Keratinocyte (primary cell): ENCODE measurements at regions not wholly inside any gene's neighbourhood (a gene's known extent, or its start where the extent isn't known, plus 50 kb on each side); places are given as distances from the start of the nearest gene placed in this dataset.
"Not testable (repeated sequence)": the region's sequence is repeated elsewhere in the genome, so short reads cannot be mapped to it uniquely, and the experiment has no call there.

Experiments used
- DNase-seq: peaks from one replicate; pipeline ENCODE4 v3.0.0-alpha.2; 2011; ENCODE audit warnings: low read depth, missing footprints, low spot score
- FAIRE-seq: peaks from 2 replicates; lab custom pipeline; 2011; peaks lifted over from hg19 to GRCh38; lab: Jason Lieb, UNC
- H2AFZ ChIP-seq: 2 replicates; pipeline ENCODE4 v1.6.0; 2012; ENCODE audit warnings: low read length, control low read depth, inconsistent platforms; ENCODE audit not compliant: control insufficient read depth
- H3K27ac ChIP-seq: 2 replicates; pipeline ENCODE4 v1.5.1; 2011; ENCODE audit warnings: low read length; ENCODE audit not compliant: control insufficient read depth, insufficient read depth
- H3K27me3 ChIP-seq: 3 replicates; pipeline ENCODE4 v1.6.0; 2011; ENCODE audit warnings: low read length; ENCODE audit not compliant: control insufficient read depth, insufficient read depth; ENCODE audit errors: extremely low read depth
- H3K36me3 ChIP-seq, 2 experiments: 2 replicates in 1 of 2; 3 replicates in 1 of 2; pipeline ENCODE4 v1.5.1; 2011; ENCODE audit warnings: low read length in 2 of 2, mild to moderate bottlenecking in 1 of 2; ENCODE audit not compliant: control insufficient read depth in 2 of 2, insufficient read depth in 2 of 2; ENCODE audit errors: extremely low read depth in 1 of 2
- H3K4me1 ChIP-seq: 3 replicates; pipeline ENCODE4 v1.5.1; 2011; ENCODE audit warnings: low read length; ENCODE audit not compliant: control insufficient read depth, insufficient read depth; ENCODE audit errors: extremely low read depth
- H3K4me2 ChIP-seq: 3 replicates; pipeline ENCODE4 v1.6.0; 2011; ENCODE audit warnings: low read depth, low read length; ENCODE audit not compliant: control insufficient read depth, insufficient read depth; ENCODE audit errors: extremely low read depth
- H3K4me3 ChIP-seq, 3 experiments: fragments of 200-600 bp in 1 of 3; sonication (generic) in 1 of 3; 2 replicates in 2 of 3; 3 replicates in 1 of 3; pipeline ENCODE4 v1.5.1; 2011 to 2016; ENCODE audit warnings: low read length in 3 of 3, mild to moderate bottlenecking in 3 of 3, control low read depth in 2 of 3, inconsistent platforms in 1 of 3, low read depth in 1 of 3, mixed read lengths in 1 of 3, mixed run types in 1 of 3, moderate library complexity in 1 of 3; ENCODE audit not compliant: control insufficient read depth in 2 of 3, insufficient read depth in 2 of 3; ENCODE audit errors: extremely low read depth in 1 of 3
- H3K79me2 ChIP-seq: 2 replicates; pipeline ENCODE4 v1.6.0; 2012; ENCODE audit warnings: low read length; ENCODE audit not compliant: control insufficient read depth, insufficient read depth
- H3K9ac ChIP-seq: 3 replicates; pipeline ENCODE4 v1.6.0; 2011; ENCODE audit warnings: low read length; ENCODE audit not compliant: control insufficient read depth, insufficient read depth; ENCODE audit errors: extremely low read depth
- H3K9me1 ChIP-seq: 3 replicates; pipeline ENCODE4 v1.6.0; 2011; ENCODE audit warnings: low read length; ENCODE audit not compliant: control insufficient read depth, insufficient read depth; ENCODE audit errors: extremely low read depth
- H3K9me3 ChIP-seq: 2 replicates; pipeline ENCODE4 v1.5.1; 2012; ENCODE audit warnings: low read depth, low read length; ENCODE audit not compliant: control insufficient read depth
- H4K20me1 ChIP-seq: 3 replicates; pipeline ENCODE4 v1.6.0; 2011; ENCODE audit warnings: low read length; ENCODE audit not compliant: control insufficient read depth, insufficient read depth; ENCODE audit errors: extremely low read depth
- EZH2 ChIP-seq: IDR thresholded peaks from one replicate; pipeline ENCODE4 v1.6.1; 2012; ENCODE audit warnings: inconsistent platforms, mild to moderate bottlenecking, low read length, moderate library complexity
- dilution Hi-C: fragments of 300-500 bp; cut with MboI; formaldehyde crosslinking; loops from one replicate; pipeline ENCODE4 v1.7.0; 2020; ENCODE audit warnings: low sequenced_read_pairs; ENCODE audit not compliant: extremely low pct_ligation_motif_present
- TF ChIP-seq, protein P1 (sequence below), 3 experiments: IDR thresholded peaks in 1 of 3; conservative IDR thresholded peaks in 1 of 3; optimal IDR thresholded peaks in 1 of 3; 2 replicates in 2 of 3; 3 replicates in 1 of 3; pipeline versions ENCODE3 to v1.5.1; 2011; ENCODE audit warnings: low read length in 3 of 3, mild to moderate bottlenecking in 3 of 3, moderate library complexity in 2 of 3, control low read depth in 1 of 3, inconsistent platforms in 1 of 3; ENCODE audit not compliant: insufficient read depth in 2 of 3; ENCODE audit errors: extremely low read depth in 1 of 3

DNA sequence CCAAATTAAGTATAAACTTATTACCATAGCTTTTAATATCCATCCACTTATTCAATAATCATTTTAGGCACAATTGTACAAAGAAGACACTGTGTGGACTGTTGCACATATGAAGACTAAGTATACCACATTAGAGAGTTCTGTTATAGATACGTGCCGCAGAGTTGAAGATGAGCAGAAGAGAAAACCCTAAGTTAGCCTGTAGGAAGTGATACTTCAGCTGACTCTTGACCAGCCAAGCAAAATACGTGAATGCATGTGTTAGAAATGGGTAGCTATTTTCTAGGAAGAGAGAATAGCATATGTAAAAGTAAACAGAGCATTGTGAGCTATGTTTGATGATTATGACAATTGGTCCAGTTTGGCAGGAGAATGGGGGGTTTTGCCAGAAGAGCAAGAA, 272.0 kb upstream of the ATP11B start:
- Histone ChIP-seq H3K4me3 (no peak overlapping the region), H3K36me3 (no peaks in the 10 kb centered on the region), H4K20me1 (no peaks in the 10 kb centered on the region), H2AFZ (no peak overlapping the region), H3K79me2 (no peaks in the 10 kb centered on the region), H3K27me3 (no peaks in the 10 kb centered on the region), H3K4me1 (peaks cover 7% of the 10 kb centered on the region), H3K27ac (no peak overlapping the region), H3K9me1 (no peaks in the 10 kb centered on the region), H3K4me2 (no peak overlapping the region), H3K9ac (no peak overlapping the region), H3K9me3 (no peaks in the 10 kb centered on the region)
- FAIRE-seq (no peak), DNase-seq (no peak)
- dilution Hi-C loops = no loop called here
- TF ChIP-seq, protein P1, sequence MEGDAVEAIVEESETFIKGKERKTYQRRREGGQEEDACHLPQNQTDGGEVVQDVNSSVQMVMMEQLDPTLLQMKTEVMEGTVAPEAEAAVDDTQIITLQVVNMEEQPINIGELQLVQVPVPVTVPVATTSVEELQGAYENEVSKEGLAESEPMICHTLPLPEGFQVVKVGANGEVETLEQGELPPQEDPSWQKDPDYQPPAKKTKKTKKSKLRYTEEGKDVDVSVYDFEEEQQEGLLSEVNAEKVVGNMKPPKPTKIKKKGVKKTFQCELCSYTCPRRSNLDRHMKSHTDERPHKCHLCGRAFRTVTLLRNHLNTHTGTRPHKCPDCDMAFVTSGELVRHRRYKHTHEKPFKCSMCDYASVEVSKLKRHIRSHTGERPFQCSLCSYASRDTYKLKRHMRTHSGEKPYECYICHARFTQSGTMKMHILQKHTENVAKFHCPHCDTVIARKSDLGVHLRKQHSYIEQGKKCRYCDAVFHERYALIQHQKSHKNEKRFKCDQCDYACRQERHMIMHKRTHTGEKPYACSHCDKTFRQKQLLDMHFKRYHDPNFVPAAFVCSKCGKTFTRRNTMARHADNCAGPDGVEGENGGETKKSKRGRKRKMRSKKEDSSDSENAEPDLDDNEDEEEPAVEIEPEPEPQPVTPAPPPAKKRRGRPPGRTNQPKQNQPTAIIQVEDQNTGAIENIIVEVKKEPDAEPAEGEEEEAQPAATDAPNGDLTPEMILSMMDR (optimal IDR thresholded peaks at IDR 0.05 in 1 of 3, IDR thresholded peaks at IDR 0.05 in 1 of 3, conservative IDR thresholded peaks at IDR 0.05 in 1 of 3; ENCODE audit: extremely low read depth in 1 of 3, insufficient read depth in 2 of 3, low read length in 3 of 3) = no peak
- TF ChIP-seq EZH2 = no peak

DNA sequence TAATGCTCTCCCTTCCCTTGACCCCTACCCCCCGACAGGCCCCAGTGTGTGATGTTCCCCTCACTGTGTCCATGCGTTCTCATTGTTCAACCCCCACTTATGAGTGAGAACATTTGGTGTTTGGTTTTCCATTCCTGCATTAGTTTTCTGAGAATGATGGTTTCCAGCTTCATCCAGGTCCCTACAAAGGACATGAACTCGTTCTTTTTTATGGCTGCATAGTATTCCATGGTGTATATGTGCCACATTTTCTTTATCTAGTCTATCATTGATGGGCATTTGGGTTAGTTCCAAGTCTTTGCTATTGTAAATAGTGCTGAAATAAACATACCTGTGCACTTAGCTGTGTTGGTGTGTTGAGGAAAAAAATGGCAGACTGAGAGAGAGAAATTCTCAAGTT, 269.9 kb upstream of the ATP11B start:
- dilution Hi-C loops, DNase-seq, H4K20me1 ChIP-seq, H3K4me2 ChIP-seq, H3K27ac ChIP-seq, H3K9me3 ChIP-seq, H3K4me1 ChIP-seq, H3K9ac ChIP-seq, H3K9me1 ChIP-seq, H3K27me3 ChIP-seq, H3K4me3 ChIP-seq, H2AFZ ChIP-seq, FAIRE-seq, H3K36me3 ChIP-seq, H3K79me2 ChIP-seq: not testable (repeated sequence)

DNA sequence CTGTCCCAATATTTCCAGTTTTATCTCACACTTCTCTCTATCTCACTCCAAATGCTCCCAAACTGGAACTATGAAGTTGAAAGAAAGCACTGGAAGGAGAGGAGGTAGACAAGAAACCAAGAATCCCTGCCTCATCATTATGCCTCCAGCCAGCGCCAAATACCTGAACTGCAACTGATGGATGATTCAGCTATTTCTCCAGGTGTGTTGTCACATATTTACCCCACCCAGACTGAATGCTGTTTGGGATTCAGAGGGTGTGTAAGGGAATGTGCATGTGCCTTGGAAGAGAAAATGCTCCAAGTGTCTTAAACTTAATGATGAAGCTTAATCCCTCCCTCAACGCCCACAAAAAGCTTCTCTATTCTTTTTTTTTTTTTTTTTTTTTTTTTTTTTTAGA, 269.5 kb upstream of the ATP11B start:
- Histone ChIP-seq H2AFZ (no peak overlapping the region), H3K4me1 (peaks cover 7% of the 10 kb centered on the region), H3K9me3 (no peaks in the 10 kb centered on the region), H3K9me1 (no peaks in the 10 kb centered on the region), H3K27ac (no peak overlapping the region), H3K4me3 (no peak overlapping the region), H4K20me1 (no peaks in the 10 kb centered on the region), H3K4me2 (no peak overlapping the region), H3K79me2 (no peaks in the 10 kb centered on the region), H3K27me3 (no peaks in the 10 kb centered on the region), H3K36me3 (no peaks in the 10 kb centered on the region), H3K9ac (no peak overlapping the region)
- no peak for TF ChIP-seq EZH2
- TF ChIP-seq, protein P1 (optimal IDR thresholded peaks at IDR 0.05 in 1 of 3, IDR thresholded peaks at IDR 0.05 in 1 of 3, conservative IDR thresholded peaks at IDR 0.05 in 1 of 3; ENCODE audit: extremely low read depth in 1 of 3, insufficient read depth in 2 of 3, low read length in 3 of 3) = no peak
- FAIRE-seq (peak; percentile 97), DNase-seq (peak; percentile 41)
- dilution Hi-C loops = no loop called here
